DMS 273 (cell line): ENCODE measurements at regions not wholly inside any gene's neighbourhood (a gene's known extent, or its start where the extent isn't known, plus 50 kb on each side); places are given as distances from the start of the nearest gene placed in this dataset.

Experiments
- DNase-seq: peaks from one replicate; lab custom pipeline; 2025; ENCODE audit not compliant: unreplicated experiment; lab: John Stamatoyannopoulos, UW

DNA sequence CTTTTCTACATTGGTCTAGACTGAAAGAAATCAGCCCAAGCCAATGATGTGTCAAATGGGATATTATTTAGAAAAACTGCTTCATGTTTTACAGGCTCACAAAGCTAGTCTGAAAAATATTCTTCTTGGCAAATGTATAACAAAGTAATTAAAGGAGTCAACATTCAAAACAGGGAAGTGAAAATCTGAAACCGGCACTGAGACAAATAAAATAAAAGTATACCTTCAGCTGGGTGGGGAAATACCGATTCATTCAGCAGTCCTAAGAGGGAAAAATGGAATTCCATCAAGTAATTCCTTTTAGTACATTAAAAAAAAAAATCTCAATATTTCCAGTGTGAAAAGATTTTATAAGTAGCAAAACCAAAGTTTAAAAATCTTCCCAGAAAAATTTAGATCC, 259.6 kb upstream of the SLC24A2 start:
- no peak for DNase-seq

GRCh38 chr9:20044686-20045085, 255.8 kb upstream of the SLC24A2 start:
- no peak for DNase-seq

- no peak for DNase-seq
Measured at GRCh38 chr9:20043461-20043860, 254.6 kb upstream of the SLC24A2 start.

- no peak for DNase-seq
Measured at GRCh38 chr9:20043035-20043434, 254.2 kb upstream of the SLC24A2 start.

DNA sequence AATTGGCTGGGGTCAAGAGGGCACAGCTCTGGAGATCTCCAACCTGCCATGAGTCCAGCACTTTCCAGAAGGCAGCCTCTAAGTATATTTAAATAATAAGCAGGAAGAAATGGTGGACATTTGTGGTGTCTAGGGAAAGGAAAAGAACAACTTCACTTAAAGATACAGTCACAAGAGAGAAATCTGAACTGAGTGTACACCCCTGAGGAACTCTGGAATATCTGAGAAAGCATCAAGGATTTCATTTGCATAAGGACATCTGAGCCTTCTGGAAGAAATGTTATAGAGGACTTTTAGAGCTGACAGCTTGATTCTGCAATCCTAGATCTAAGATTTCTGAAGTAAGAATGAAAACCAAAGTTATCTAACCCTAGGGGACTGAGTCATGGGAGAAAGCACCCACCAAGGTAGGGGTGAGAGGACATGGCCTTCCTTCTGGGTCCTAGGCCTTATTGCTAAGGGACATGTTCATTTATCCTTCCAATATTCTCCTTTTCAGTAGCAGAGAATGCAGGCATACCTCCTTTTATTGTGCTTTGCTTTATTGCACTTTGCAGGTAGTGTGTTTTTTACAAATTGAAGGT, 253.4 kb upstream of the SLC24A2 start:
- peak; percentile 24 for DNase-seq

- peak; percentile 93 for DNase-seq
Measured at GRCh38 chr9:20041697-20042081, 252.9 kb upstream of the SLC24A2 start.

DNA sequence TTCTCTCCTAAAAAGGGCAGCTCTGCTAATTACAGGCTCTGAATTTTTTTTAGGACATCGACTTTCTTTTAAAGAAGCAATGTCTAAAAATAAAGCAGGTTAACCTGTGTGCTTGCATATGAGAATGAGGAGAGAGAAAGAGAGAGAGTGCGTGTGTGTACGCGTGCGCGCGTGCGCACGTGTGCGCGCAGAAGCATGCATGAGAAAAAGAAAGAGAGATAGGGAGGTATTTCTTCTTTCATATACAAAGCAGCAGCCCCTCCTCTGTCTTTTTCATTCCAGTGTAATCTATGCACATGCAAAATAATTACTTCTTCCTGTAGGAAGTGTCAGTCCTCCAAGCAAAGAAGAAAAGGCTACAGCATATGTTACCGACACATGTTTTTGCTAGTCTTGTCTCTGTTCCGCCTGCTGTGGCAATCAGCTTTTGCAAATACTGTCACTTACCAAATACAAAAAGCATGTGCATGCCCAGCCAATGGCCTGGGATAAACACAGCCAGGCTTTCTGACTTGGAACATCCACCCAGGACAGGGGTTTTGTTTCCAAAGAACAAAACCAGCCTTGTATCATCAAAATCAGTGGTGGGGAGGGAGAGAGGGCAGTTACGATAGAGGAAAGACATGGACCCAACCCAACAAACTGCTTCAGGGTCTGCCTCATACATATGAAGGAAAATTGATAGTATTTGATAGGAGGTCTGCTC, 252.3 kb upstream of the SLC24A2 start:
- peak; percentile 77 for DNase-seq

GRCh38 chr9:20037699-20038098, 248.9 kb upstream of the SLC24A2 start:
- DNase-seq = no peak

DNA sequence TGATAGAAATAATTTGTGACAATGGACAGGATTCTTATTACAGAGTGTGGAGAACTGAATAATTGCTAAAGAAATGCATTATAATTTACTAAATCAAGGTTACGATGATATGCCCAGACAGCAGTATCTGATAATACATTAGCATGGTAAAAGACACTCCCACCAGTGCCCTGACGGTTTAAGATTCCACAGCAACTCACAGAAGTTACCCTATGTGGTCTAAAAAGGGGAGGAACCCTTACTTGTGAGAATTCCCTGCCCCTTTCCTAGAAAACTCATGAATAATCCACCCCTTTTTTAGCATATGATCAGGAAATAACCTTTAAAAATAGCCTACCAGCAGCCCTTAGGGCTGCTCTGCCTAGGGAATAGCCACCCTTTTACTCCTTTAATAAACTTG, 244.7 kb upstream of the SLC24A2 start:
- DNase-seq = no peak

- no peak for DNase-seq
Measured at GRCh38 chr9:20032413-20033006, 243.7 kb upstream of the SLC24A2 start.

DNA sequence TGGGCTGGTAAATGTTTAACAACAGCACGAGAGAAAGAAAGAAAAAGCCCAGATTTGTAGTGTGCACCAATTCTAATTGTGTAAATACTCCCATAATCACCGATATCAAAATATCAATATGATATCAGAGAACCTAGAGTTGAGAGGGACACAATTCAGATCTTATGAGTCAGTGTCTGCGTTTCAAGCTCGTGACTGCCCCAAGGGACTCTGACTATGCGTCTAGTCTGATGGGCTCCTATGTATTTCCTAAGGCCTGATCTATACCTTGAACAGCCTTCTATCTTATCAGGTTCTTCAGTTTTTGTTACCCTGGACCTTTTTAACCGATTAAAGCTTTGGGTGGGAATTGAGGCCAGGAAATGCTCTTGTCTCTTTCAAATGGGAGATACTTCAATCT, 243.0 kb upstream of the SLC24A2 start:
- no peak for DNase-seq

- DNase-seq = no peak
Measured at GRCh38 chr9:20030671-20031070, 241.8 kb upstream of the SLC24A2 start.

GRCh38 chr9:20030221-20030620, 241.4 kb upstream of the SLC24A2 start:
- no peak for DNase-seq

- no peak for DNase-seq
Measured at GRCh38 chr9:20028849-20029231, 240.0 kb upstream of the SLC24A2 start.

DNA sequence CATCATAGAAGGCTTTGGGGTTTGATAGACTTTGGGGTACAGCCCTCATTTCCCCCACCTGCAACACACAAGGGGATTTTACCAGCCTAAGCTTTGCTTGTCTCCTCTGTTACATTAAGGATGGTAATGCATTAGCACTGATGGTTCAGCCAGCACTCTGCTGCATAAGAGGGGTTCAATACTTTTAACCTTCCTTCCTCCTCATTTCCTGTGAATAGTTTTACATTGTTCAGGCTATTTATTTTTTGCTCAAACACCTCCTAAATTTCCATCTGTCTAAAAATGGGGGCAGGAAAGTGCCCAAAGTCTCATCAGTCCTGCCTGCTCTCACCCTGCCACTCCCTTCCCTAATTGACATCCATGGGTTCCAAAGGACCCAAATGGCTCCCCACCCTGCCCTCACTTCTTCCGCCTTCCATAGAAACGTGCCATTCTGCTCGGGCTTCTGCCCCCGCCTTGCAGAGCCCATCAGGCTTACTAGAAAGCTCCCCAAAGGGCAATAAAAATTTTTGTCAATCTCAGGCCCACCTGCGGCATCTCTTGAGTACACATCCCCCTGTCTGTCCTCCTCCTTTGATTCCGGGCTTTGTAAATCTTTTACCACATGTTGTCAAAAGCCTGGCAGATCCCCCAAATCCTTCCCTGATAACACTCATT, 239.5 kb upstream of the SLC24A2 start:
- no peak for DNase-seq

DNA sequence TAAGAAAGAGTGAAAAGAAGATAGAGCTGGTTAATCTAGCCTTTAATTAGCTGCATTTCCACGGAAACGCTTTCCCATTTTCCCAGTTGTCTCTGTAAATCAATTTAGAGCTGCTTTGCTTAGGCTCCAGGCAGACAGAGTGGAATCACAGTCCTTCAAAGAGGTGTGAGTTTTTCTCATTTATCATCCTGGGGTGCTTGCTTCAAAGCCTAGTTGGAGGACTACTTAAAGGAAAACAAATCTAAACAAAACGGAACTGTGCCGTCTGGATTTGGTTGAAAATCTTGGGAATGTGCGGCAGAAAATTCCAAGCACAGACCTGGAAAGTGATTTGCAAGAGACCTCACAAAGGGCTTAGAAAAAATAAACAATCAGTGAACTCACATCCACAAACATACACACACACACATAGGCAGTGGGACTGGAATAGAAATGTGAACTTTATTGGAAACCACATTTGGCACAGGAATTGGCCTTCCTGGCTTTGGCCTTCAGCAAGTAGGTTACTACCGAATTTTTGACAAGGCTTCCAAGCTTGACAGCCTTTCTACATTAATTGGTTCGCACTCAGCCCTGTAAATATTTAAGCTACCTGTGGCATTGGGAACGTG, 235.2 kb upstream of the SLC24A2 start:
- peak; percentile 56 for DNase-seq

- peak; percentile 48 for DNase-seq
Measured at GRCh38 chr9:20023210-20023905, 234.5 kb upstream of the SLC24A2 start.

GRCh38 chr9:20022410-20022809, 233.6 kb upstream of the SLC24A2 start:
- no peak for DNase-seq

DNA sequence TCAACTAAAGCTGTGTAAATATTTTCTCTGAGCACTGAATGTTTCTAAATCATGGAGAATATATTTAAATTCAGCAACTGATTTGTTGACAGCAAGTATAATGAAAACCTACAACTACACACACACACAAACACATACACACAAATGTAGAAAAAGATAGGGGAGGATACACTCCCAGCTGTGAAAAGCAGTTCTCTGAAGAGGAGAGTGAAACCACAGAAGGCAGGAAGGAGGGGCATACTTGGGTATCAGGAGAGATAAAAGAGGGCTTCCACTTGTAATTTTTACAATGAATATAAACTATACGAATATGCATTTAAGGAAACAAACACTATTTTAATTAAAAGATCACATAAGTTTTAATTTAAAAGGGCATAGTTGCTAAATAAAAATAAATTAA, 227.8 kb upstream of the SLC24A2 start:
- no peak for DNase-seq

- no peak for DNase-seq
Measured at GRCh38 chr9:20015427-20015931, 226.6 kb upstream of the SLC24A2 start.

DNA sequence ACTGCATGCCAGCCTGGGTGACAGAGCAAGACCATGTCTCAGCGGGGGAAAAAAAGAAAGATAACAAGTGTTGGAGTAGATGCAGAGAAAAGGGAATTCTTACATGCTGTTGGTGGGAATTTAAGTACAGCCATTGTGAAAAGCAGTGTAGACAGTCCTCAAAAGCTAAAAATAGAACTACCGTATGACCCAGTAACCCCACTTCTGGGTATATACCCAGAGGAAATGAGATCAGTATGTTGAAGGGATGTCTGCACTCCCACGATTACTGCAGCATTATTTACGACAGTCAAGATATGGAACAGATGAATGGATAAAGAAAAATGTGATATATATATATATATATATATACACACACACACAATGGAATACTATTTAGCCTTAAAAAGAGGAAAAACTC, 225.3 kb upstream of the SLC24A2 start:
- no peak for DNase-seq
